Hematopoietic multipotent progenitor cell treated with erythropoietin and hydrocortisone succinate and interleukin-3 and kit ligand, for 17 days (in vitro differentiated cells): ENCODE measurements at regions not wholly inside any gene's neighbourhood (a gene's known extent, or its start where the extent isn't known, plus 50 kb on each side); places are given as distances from the start of the nearest gene placed in this dataset.
"Not testable (repeated sequence)": the region's sequence is repeated elsewhere in the genome, so short reads cannot be mapped to it uniquely, and the experiment has no call there.

Experiments used
- DNase-seq: peaks from one replicate; pipeline ENCODE4 v3.0.0-alpha.2; 2015; ENCODE audit warnings: low spot score

- DNase-seq, result not testable (repeated sequence)
These were observed 187.9 kb downstream of the NPIPB11 start for GRCh38 chr16:29218649-29219048.

DNA sequence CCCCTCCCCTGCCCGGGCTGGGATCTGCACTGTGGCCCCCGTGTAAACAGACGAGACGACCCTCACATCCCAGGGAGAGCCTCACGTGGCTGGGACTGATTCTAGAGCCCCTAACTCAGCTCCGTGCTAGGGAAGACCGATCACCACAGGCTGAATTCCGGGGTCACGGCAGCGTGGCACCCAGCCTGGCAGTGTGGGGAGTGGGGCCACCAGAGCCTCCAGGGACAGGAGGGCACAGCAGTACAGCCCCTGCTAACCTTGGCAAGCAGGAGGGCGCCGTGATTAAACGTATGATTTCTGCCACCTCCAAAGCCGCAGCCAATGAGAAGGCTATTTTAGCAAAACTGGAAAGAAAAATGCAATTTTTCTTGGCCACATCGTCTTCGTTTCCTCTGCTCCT lies 188.3 kb downstream of the NPIPB11 start:
- not testable (repeated sequence) for DNase-seq

DNA sequence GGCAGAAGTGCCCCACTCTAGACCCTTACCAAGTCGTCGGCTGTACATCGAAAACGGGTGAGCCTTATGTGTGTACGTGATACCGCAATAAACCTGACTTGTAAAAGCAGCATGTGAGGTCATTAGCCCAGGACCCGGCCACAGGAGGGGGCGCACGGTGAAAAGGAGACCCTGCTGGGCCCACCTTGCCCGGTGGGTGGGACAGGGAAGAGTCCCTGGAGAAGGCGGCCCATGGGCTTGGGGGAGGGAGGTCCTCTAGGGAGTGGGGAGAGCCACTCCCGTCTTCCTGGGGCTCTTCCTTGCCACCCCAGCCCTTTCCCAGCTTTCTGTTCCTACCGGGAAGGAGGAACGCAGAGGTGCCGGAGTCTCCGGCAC lies 188.8 kb downstream of the NPIPB11 start:
- DNase-seq, result not testable (repeated sequence)

GRCh38 chr16:29217104-29217751 lies 189.3 kb downstream of the NPIPB11 start:
- DNase-seq, result not testable (repeated sequence)

DNA sequence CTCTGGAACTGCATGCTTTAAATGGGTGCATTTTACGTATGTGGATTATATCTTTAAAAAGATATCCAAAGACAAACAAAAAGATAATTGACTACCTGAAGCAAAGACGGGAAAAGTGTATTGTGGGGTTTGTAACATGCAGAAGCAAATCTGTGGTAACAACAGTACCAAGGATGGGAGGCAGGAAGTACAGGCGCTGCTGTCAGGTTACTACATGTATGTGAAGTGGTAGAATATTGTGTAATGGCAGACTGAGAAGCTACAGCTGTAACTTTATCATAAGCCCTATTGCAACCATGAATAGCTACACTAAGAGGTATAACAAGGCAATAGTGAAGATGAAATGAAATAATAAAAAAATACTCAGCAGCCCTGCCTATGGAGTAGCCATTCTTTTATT lies 192.7 kb downstream of the NPIPB11 start:
- not testable (repeated sequence) for DNase-seq

DNA sequence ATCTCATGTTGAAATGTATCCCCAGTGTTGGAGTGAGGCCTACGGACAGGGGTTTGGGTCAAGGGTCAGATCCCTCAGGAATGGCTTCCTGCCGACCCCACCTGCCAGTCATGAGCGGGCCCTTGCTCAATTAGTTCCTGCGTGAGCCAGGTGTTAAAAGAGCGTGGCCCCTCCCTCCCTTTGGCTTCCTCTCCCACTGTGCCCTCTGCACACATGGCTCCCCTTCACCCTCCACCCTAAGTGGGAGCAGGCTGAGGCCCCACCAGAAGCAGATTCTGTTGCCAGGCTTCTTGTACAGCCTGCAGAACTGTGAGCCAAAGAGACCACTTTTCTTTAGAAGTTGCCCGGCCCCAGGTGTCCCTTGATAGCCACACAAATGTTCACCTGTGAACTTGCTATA lies 193.3 kb downstream of the NPIPB11 start:
- DNase-seq, result not testable (repeated sequence)

DNA sequence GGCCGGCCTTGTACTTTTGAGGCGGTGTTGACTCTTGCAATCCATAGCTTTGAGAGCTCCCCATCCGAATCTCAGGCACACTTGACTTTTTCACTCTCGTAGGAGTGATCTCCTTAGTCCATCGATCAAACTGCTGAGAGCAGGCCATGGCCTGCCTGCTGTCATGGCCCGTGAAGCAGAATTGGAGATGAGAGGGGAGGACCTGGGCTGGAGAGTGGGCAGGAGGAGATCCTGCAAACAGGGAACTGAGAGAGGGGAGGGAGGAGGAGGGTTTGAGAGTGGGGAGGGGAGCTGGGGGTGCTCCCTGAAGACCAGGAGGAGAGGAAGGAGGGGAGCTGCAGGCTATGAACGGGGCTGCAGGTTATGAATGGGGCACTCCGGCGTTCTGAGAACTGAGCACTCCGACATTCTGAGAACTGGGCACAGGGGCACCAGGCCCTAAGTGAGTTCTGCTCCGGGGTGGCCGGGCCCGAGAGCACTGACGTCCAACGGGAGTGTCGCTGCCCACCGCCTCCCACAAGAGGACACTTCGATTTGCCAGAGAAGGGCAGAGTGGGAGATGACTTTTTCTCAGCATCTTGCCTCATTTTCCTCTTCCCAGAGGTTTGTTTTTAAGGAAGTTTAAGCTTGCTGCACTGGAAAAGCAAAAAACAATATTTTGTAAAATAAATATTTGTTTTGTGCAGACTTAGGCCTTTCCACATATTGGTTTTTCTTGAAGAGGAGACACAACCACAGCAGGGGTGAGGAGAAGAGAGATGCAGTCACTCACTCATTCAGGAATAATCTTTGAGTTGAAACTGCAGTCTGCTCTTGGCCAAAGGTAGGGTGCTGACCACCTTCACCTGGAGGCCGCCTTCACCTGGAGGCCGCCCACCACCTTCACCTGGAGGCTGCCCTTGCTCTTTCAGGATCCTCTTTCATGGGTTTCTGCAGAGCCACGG lies 194.2 kb downstream of the NPIPB11 start:
- not testable (repeated sequence) for DNase-seq

- DNase-seq, result not testable (repeated sequence)
These were observed 195.1 kb downstream of the NPIPB11 start for GRCh38 chr16:29211456-29211855.

DNA sequence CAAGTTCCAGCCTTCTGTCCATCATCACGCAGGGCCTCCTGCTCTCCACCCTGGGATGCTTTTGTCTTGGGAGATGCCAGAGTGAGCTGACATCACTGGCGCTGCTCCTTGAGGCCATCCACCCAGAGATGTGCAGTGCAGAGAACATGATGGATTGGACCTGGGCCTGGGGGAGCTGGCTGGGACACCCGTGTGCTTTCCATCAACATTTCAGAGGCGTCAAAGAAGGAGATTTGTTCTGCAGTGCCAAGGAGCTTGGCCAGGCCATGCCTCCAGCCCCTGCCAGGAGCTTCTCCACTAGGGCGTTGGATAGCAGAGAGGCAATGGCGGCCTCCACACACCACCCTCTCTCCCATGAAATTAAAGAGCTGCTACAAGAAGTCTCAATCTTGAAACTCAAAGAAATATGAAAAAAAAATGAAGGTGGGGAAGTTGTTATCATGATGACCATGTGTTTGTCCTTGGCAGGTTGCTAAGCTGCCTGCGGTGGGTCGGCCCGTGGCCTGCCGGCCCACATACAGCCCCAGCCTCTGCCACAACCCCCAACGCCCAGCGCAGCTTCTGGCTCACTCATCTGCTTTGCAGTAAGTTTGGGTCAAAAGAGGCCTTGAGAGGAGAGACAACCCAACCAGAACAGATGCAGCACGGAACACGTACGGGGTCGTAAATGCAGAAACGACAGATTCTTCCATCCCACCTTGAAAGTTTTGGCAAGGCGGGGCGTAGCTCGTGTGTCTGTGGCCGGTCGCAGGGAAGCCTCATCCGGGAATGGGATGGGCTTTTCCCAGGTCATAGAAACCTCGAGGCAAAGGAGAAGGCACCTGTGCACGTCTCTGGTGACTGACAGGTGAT lies 196.0 kb downstream of the NPIPB11 start:
- DNase-seq, result not testable (repeated sequence)

GRCh38 chr16:29206120-29206519 lies 200.4 kb downstream of the NPIPB11 start:
- DNase-seq, result not testable (repeated sequence)

DNA sequence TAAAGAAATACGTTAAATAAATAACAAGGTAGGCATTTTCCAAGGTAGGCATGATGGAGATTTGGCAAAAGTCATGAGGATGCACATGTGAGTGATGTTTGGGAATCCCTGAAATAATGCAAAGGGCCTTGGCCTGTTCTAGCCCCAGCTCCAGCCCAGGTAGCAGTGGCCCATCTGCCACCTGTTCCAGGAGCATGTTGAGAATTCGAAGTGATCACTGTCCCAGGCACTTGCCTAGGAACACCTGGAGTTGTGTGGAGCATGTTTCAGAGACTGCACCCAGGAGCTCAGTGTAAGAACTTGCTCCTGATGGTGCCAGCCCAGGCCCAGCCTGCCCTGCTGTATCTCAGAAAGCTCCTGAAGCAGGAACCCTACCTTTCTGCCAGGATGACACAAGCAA lies 201.4 kb downstream of the NPIPB11 start:
- not testable (repeated sequence) for DNase-seq

DNA sequence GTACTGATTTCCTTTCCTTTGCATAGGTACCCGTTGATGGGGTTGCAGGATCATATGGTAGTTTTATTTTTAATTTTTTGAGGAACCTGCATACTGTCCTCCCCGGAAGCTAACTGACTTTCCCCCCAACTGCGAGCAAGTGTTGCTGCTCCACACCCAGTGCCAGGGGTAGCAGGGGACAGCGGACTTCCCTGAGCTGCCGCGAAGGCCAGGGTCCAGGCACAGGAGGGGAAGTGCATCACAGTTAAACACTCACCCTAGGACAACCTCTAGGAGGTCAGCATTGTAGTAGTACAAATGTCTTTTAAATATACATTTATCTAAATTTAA lies 201.7 kb downstream of the NPIPB11 start:
- DNase-seq, result no peak

DNA sequence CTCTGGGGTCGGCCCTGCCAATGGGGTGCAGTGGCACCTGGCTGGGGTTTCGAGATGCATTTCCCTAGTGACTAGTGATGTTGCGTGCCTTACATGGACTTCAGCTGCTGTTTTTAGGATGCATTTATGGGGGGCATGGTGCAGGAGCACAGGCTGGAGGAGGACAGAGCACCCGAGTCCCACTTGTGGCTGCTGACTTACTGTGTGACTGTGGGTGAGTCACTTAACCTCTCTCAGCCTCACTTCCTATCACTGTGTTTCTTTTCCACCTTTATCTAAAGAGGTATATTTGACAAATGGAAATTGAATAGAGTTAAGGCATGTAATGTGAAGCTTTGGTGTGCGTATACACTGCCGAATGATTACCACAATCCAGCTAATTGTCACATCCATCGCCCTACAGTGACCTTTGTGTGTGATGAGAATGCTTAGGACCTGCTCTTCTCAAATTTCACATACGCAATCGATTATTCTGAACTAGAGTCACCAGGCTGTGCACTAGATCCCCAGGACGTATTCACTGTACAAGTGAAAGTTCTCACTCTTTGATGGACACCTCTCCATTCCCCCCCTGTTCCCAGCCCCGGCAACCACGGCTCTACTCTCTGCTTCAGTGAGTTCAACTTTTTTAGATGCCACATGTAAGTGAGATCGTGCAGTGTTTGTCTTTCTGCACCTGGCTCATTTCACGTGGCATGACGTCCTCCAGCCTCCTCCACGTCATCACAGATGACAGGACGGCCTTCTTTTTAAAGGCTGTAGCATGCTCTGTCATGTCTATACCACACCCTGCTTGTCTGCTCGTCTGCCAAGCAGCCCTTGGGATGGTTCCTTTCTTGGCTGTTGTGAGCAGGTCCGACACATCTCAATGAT lies 202.3 kb downstream of the NPIPB11 start:
- DNase-seq, result not testable (repeated sequence)

GRCh38 chr16:29203046-29203932 lies 203.2 kb downstream of the NPIPB11 start:
- DNase-seq, result not testable (repeated sequence)

- DNase-seq, result not testable (repeated sequence)
These were observed 203.9 kb downstream of the NPIPB11 start for GRCh38 chr16:29202642-29203041.

- not testable (repeated sequence) for DNase-seq
These were observed 204.4 kb downstream of the NPIPB11 start for GRCh38 chr16:29202025-29202632.

DNA sequence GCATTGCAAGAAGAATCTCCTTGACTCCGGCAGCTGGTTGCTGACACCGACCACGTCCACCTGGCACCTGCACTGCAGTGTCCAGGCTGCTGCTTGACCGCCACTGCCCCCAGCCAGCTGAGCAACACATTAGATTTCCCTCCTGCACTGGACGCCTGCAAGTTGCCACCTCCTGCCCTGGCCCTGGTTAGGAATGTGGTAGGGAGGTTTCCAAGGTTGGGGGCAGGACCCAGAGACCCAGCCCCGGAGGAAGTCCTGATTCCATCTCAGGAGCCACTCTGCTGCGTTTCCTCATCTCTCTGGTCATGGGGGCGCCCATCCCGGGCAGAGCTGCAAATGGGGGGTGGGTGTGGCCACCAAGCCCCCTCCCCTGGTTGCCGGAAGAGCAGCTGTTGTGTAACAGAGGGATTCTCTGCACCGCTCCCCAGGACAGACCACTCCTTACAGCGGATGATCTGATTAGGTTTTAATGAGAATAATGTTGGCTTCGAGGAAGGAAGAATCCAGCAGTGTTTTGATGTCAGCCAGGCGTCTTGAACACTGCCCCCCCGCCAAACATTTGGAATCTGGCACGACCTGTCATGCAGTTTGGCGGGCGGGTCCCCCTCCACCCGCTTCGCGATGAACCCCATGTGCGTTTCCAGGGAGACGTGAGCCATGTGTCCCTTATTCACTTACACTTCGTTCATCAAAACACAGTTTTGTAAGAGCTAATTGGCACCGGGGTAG lies 205.1 kb downstream of the NPIPB11 start:
- not testable (repeated sequence) for DNase-seq

DNA sequence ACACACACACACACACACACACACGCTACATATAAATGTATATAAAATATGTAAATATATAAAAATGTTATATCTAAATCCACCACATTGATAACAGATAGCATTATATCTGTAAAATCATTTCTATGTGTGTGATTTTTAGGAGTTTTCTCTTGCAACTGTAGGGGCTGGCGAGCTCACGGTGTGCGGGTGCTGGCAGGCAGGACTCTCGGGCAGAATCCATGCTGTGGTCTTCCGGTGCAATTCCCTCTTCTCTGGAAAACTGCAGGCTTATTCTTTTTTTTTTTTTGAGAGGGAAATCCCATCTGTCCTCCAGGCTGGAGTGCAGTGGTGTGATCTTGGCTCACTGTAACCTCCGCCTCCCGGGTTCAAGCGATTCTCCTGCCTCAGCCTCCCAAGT lies 205.8 kb downstream of the NPIPB11 start:
- not testable (repeated sequence) for DNase-seq

- not testable (repeated sequence) for DNase-seq
These were observed 206.3 kb downstream of the NPIPB11 start for GRCh38 chr16:29200135-29200601.
